ENCODE measurements at regions not wholly inside any gene's neighbourhood (a gene's known extent, or its start where the extent isn't known, plus 50 kb on each side); places are given as distances from the start of the nearest gene placed in this dataset.

DNA sequence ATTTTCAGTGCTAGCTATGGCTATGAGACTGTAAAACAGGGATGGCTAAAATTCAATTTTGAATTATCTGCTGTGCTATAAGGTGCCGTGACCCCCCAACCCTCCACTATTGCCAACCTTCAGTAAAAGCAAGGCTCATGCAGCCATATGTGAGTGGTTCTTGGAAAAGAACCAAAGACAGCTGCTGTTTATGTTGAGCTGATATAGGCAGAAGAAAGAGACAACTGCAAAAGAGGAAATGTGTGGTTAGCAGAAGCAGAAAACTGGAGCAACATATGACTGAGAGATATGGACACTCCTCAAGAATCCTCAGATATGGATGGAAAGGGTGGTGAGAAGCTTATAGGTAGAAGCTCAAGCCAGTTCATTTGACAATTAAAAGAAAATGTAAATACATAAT lies 200.3 kb downstream of the TLE1 start:
- no peak for DNase-seq (ENCODE audit: low read depth)

DNA sequence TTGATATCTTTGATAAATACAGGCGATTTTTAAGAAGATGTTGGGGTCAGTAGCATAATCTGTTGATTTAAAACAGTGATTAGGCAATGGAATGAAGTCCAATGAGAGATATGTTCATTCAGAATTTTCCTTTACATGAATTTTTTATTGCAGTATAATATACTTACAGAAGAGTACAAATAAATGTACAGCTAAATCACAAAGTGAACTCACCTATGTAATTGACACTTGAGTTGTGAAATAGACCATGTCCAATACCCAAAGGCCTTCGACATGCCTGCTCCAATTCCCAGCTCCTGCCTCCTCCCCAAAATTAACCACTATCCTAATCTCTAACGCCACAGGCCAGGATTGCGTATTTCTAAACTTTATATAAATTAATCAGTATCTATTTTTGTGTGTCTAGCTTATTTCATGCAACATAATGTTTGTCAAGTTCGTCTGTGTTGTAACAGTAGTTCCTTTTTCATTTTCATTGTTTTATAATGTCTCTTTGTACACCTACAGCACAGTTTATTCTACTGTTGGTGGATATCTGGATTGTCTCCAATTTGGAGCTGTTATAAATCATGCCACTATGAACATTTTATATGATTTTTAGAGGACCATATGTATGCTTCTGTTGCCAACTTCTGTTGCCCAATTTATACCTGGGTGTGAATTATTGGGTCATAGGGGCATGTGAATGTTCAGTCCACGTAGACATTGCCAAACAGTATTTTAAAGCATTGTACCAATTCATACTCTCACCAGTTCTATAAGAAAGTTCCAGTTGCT lies 208.3 kb downstream of the TLE1 start:
- DNase-seq (ENCODE audit: low read depth), result no peak

DNA sequence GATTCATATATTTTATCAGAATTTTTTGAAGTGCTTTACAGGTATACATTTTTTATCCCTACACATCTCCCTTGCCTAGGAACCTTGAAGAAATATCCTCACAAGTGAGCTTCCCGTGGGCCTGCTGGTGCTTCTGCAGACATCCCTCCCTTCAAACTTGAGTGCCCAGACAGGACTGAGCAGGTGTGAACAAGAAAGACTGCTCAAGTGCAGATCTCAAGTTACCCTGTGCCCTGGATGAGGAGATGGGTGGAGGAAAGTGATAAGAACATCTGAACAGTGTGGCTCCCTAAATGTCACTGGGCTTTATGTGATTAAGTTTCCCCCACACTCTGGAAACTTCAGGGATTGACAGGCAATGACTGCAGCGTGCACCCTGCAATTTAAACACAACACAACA lies 209.8 kb downstream of the TLE1 start:
- peak; percentile 61 for DNase-seq (ENCODE audit: low read depth)

DNA sequence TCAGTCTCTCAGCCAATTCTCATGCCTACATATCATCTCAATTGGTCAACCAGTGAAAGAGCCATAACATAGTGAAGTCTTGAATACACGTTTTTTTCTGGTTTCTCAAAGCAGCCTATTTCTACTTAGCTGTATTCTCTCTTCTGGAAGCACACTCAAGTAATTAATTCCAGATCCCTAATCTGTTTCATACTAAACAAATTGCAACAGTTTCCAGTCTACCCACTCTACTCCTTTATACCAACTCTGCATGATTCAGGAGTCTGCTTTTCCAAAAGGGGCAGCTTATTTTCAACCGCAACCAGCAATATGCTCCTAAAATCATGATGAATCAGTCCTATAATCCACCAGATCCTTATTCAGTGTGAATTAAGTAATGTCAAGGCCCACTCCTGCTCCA lies 211.7 kb downstream of the TLE1 start:
- DNase-seq (ENCODE audit: low read depth), result no peak

DNA sequence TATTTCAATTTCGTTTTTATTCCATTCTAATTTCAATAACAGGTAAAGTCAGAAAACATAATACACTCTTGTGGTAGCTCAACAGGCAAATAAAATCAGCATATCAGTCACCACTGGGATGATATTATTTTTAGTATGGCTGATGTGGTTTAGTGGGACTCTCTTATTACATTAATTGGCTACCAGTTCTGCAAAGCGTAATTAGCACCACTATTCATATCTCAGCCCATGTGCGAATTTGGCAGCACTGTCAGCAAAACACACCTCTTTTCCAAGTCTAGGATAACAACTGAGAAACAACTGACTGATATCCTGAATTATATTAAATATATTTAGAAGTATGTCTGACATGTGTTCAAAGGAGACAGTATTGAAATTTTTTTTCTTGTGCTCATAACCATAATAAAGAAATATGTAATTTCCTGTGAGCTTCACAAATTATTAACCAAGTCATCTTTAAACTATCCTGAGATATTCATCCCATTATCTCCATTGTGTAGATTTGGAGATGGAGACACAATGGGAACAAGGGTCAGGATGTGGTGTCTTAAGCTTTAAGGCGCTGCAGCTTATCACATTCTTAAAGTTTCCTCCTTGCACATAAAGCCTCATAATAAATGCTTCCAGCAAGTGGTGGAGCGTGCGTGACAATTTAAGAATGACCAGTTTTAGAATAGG lies 212.4 kb downstream of the TLE1 start:
- DNase-seq (ENCODE audit: low read depth), result peak; percentile 59

DNA sequence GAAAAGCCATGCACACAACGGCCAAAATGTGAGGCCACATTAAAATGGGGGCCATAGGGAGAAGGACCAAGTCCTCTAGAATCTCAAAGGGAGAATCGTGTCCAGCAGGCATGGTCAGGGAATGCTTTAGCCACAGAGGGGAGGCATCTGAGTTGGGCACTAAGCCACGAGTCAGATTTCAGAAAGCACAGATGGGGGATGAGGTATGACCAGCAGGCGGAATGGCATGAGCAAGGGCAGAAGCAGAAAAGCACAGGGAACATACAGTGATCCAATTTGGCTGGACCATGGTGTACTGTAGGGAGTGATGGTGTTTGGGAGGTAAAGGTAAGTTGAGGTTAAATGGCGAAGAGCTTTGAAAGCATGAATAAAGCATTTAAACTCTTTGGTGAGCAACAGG lies 214.6 kb downstream of the TLE1 start:
- peak; percentile 68 for DNase-seq (ENCODE audit: low read depth)

DNA sequence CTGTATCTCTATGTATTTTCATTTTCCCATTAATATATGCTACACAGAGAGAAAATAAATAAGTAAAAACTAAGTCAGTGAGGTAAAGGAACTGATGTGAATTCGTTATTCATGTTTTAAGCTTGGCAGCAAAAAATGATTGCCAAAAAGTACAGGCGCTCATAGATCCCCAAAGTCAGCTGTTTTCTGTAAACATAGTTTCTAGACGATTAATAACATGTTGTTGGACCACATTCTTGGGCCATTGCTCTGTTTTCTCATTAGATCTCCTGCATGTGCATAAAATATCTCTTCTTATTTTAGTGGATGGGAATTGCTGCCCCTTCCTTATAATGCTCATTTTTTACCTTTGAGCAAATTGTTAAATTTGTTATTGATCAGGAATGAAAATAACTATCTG lies 215.2 kb downstream of the TLE1 start:
- DNase-seq (ENCODE audit: low read depth), result no peak

DNA sequence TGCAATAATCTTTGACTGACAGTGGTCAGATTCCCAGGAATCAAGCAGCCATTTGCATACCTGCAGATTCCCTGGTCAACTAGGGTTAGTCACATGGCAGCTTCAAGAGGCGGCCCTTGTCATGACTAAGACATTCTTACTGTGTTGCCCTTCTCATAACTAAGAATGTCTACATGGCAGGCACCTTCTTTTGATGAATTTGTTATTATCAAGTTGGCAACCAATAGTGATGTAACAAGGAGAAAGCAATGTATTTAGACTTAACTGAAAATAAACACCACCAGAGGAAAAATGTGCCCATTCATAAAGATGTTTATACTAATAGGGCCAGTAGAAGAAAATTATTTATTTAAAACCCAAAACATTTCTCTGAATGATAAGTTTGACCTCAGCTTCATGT lies 215.6 kb downstream of the TLE1 start:
- DNase-seq (ENCODE audit: low read depth), result no peak

DNA sequence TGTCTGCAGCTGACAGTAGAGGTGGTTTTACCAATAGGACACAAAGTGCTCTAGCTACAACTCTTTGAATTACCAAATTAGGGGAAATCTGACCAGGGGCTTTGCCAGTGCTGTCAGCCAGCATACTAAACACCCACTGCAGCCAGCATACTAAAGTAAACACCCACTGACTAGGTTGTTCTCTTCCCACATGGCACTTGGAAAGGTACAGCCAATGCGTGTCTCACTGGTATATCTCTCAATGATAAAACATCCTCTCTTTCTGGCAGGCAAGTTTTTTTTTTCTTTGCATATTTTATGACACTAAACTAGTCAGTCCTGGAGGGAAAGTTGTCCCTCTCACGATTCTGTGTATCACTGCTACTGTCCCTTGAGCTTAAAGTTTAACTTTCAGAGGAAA lies 216.1 kb downstream of the TLE1 start:
- DNase-seq (ENCODE audit: low read depth), result no peak

DNA sequence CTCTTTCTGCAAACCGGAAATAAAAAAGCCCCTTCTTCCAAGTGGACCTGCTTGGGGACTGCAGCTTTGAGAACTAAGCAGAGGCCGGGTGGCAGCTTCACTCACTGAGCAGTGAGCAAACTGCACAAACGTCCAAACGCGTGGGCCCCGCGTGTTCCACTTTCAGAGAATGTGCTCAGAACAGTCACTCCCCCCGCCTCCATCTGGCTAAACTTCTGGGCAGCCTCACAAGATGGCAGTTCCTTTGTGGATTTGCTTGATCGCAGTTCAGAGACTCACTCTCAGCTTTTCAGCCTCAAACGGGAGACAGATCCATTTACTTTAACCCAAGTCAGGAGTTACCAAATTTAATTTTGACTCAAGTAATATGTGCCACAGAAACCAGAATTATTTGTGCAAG lies 216.6 kb downstream of the TLE1 start:
- DNase-seq (ENCODE audit: low read depth), result no peak

GRCh38 chr9:81470864-81471263 lies 218.5 kb downstream of the TLE1 start:
- no peak for DNase-seq (ENCODE audit: low read depth)

DNA sequence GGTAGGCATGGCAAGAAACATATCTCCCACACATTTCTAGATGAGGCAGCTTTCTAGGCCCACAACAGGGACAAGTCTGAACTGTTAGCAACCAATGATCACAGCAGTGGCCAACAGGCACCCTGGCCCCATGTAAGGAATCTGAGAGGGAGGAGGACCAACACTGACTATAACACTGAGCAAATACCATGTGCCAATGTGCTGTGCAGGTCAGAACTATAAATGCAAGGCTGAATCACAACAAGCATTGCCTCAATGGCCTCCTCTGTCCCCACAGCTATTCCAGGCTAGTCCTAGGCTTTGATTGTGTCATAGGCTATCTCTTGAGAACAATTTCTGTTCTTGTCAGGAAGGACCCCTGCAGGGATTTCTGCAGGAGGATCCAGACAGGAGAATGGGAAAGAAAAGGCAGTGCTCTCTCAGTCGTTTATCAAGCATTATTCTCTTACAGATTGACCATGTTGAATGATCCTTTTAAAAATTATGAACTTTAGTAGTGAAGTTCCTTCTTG lies 221.2 kb downstream of the TLE1 start:
- DNase-seq (ENCODE audit: low read depth), result no peak

GRCh38 chr9:81466981-81467380 lies 222.4 kb downstream of the TLE1 start:
- no peak for DNase-seq (ENCODE audit: low read depth)

GRCh38 chr9:81465468-81466011 lies 223.8 kb downstream of the TLE1 start:
- DNase-seq (ENCODE audit: low read depth), result peak; percentile 85

GRCh38 chr9:81462801-81463200 lies 226.5 kb downstream of the TLE1 start:
- DNase-seq (ENCODE audit: low read depth), result peak; percentile 47

DNA sequence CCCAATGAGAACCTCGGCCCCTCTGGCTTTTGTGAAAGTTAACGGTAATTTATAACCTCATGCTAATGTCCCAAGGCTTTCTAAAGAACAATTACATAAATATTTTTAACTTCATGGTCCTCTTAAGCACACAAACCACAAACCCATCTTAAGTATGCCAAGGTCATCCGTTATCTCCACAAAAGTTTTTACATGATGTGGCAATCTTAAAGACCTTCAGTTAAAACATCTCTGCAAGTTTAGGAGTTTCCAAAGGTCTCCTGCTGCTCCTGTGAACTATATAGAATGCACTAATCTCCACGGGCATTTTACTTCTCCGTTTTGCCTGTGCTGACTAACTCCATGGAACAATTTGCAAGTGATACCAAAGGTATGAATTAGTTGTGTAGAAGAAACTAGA lies 228.2 kb downstream of the TLE1 start:
- DNase-seq (ENCODE audit: low read depth), result no peak

DNA sequence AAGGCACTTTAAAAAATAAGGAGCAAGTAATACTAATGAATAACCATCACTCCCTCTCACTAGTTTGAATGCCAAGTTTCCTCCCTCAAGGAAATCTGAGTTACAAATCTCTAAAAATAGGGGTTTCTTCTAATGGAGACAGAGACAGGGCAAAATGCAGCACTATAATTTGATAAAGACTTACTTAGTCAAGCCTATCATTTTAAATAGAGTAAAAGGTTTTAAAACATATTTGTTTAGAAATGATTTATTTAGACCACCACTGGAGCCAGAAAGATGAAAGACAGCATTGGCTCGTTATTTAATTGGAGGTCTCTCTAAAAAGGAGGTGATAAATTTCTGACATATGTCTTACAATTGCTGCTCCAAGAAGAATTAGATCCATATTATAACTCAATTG lies 228.7 kb downstream of the TLE1 start:
- DNase-seq (ENCODE audit: low read depth), result no peak

DNA sequence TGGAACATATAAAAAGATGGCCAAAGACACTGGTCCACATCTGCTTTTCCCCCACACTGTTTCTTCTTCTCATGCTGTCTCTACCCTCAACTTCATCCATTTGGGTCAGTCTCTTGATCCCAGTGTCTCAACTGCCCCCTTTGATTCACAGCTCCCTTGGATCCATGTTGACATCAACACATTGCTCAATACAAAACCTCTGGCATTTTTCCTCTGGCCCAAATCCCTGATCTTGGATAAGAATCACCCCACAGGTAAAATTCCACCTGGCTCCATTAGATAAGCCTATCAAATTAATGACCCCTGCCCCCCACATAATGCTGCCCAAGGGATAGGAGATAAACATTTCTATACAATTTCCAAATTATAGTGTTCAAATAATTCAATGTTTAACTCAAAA lies 229.8 kb downstream of the TLE1 start:
- no peak for DNase-seq (ENCODE audit: low read depth)

DNA sequence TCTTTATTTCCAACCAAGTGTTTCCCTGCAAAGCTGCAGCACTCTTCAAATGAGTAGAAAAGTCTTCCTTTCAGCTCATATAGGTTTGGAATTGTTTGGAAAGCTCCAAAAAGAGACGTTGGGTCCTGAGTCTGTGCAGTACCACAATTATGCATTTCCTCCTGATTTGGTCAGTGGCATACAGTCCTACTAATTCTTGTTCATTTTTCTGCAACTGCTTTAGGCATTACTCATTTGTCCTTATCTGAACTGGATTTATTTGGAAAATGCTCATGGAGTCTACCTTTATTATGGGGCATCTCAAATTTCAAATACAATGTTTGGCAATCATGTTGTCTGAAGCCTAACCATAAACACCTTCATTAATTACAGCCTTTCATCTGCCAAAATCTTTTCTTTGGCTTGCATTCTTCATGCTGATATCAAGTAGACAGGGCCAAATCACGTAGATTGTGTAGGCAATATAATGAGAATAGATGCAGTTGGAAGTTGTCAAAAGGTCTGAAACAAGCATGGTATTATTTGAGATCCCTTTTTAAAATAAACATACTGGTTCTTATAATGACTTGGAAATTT lies 232.8 kb downstream of the TLE1 start:
- no peak for DNase-seq (ENCODE audit: low read depth)

DNA sequence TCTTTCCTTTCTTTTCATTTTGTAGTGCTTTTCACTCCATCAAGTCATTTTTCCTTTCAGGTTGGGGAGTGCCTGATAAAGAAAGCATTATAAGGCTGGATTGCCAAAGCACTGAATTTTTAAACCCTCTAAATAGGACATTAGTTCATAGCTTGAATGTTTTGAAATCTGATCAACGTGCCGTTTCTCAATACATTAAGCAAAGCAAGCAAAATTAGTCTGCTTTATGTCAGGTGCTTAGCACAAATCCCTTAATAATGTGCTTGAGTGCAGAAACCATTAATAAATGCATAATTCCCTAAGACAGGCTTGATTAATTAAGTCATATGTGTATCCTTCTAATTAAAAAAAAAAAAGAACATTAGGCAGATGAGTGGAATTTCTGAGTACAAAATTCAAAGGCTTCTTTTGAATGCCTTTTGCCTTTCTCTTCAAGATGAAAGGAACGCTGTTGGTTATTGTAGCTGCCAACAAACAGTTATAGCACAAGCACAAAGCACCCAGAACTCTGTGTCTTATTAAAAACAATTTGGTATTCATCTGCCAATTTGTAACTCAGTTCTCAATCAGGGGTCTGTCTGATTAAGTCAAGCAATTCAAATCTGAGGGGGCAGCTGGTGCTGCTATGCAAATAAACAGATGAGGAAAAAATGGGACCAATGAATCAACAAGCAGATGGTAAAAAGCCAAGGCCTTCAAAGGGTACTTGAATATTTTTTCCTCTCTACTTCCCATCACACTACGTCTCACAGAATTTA lies 233.7 kb downstream of the TLE1 start:
- DNase-seq (ENCODE audit: low read depth), result no peak

GRCh38 chr9:81445331-81445921 lies 243.9 kb downstream of the TLE1 start:
- DNase-seq (ENCODE audit: low read depth), result no peak

All from myocyte (in vitro differentiated cells).